Dendritic cell treated with granulocyte-macrophage colony-stimulating factor and Interleukin-4, amounts not matched to agents 40 ng/mL and 50 ng/mL, for 4 days (primary cell): ENCODE measurements at regions not wholly inside any gene's neighbourhood (a gene's known extent, or its start where the extent isn't known, plus 50 kb on each side); places are given as distances from the start of the nearest gene placed in this dataset.
"Not testable (repeated sequence)": the region's sequence is repeated elsewhere in the genome, so short reads cannot be mapped to it uniquely, and the experiment has no call there.

Source experiments
- H3K27ac Mint-ChIP-seq: one replicate; pipeline ENCODE4 v1.8.0; 2022; ENCODE audit warnings: mild to moderate bottlenecking, mixed read lengths
- H3K27me3 Mint-ChIP-seq: one replicate; pipeline ENCODE4 v1.8.0; 2022; ENCODE audit warnings: mild to moderate bottlenecking, mixed read lengths
- H3K36me3 Mint-ChIP-seq: one replicate; pipeline ENCODE4 v1.8.0; 2022; ENCODE audit warnings: low read depth, mixed read lengths
- H3K4me1 Mint-ChIP-seq: one replicate; pipeline ENCODE4 v1.8.0; 2022; ENCODE audit warnings: low read depth, mixed read lengths
- H3K4me3 Mint-ChIP-seq: one replicate; pipeline ENCODE4 v1.8.0; 2022; ENCODE audit warnings: mild to moderate bottlenecking, moderate library complexity, mixed read lengths
- H3K9me3 Mint-ChIP-seq: one replicate; pipeline ENCODE4 v1.8.0; 2022; ENCODE audit warnings: mixed read lengths
- intact Hi-C: fragments of 100-400 bp; cut with micrococcal nuclease; formaldehyde crosslinking; loops from one replicate; pipeline ENCODE4 v1.15.0; 2022

DNA sequence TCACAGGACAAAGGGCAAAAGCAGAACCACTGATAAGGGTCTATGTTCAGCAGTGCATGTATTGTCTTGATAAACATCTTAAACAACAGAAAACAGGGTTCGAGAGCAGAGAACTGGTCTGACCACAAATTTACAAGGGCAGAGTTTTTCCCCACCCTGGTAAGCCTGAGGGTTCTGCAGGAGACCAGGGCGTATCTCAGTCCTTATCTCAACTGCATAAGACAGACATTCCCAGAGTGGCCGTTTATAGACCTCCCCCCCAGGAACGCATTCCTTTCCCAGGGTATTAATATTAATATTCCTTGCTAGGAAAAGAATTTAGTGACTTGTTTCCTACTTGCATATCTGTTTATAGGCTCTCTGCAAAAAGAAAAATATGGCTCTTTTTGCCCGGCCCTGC lies 274.1 kb downstream of the OSTF1 start:
- H3K27me3 Mint-ChIP-seq, H3K4me1 Mint-ChIP-seq, H3K4me3 Mint-ChIP-seq, H3K36me3 Mint-ChIP-seq, intact Hi-C loops, H3K27ac Mint-ChIP-seq: not testable (repeated sequence)
- H3K9me3 Mint-ChIP-seq, result peaks cover 36% of the 10 kb centered on the region

- no peaks in the 10 kb centered on the region for H3K4me1 Mint-ChIP-seq
- no peak overlapping the region for H3K4me3 Mint-ChIP-seq
Observed at GRCh38 chr9:75365196-75365595, 276.9 kb downstream of the OSTF1 start.

GRCh38 chr9:75369989-75370388 lies 281.7 kb downstream of the OSTF1 start:
- intact Hi-C loops, result no loop called here
- Mint-ChIP-seq H3K27me3 (no peaks in the 10 kb centered on the region), H3K36me3 (no peaks in the 10 kb centered on the region), H3K9me3 (no peaks in the 10 kb centered on the region), H3K4me1 (no peaks in the 10 kb centered on the region), H3K4me3 (no peak overlapping the region), H3K27ac (no peak overlapping the region)

More at GRCh38 chr9:75365196-75365595, 276.9 kb downstream of the OSTF1 start:
- H3K9me3 Mint-ChIP-seq, result peaks cover 36% of the 10 kb centered on the region
- no peaks in the 10 kb centered on the region for H3K27me3 Mint-ChIP-seq
- no peak overlapping the region for H3K27ac Mint-ChIP-seq
- H3K36me3 Mint-ChIP-seq, result no peaks in the 10 kb centered on the region
- intact Hi-C loops, result no loop called here

GRCh38 chr9:75372499-75373268 lies 284.4 kb downstream of the OSTF1 start:
- Mint-ChIP-seq H3K36me3 (no peaks in the 10 kb centered on the region), H3K4me3 (no peak overlapping the region), H3K9me3 (peaks cover 9% of the 10 kb centered on the region), H3K27me3 (no peaks in the 10 kb centered on the region), H3K4me1 (no peaks in the 10 kb centered on the region), H3K27ac (no peak overlapping the region)
- intact Hi-C loops, result no loop called here

- intact Hi-C loops, result no loop called here
- Mint-ChIP-seq H3K36me3 (no peaks in the 10 kb centered on the region), H3K9me3 (peaks cover 9% of the 10 kb centered on the region), H3K27ac (no peak overlapping the region), H3K4me3 (no peak overlapping the region), H3K27me3 (no peaks in the 10 kb centered on the region), H3K4me1 (no peaks in the 10 kb centered on the region)
Observed at GRCh38 chr9:75376680-75377254, 288.5 kb downstream of the OSTF1 start.

DNA sequence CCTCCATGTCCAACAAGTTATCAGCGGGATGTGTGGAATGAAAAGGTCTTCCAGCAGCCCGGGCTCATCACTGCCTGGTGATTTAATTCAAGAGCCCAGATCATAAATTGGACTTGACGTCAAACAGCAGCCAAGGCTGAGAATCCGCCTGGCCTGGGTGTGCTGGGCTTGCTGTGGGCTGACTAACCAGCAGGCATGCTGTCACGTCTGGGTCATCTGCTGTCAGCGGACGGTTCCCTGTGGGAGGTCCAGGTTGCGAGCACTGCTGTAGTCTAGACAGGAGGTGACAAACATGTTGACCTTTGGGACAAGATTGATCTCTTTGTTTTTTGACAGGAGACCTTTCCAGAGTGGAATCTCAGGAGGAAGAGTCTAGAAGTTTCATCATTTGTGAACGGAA lies 289.7 kb downstream of the OSTF1 start:
- H3K9me3 Mint-ChIP-seq, result peaks cover 9% of the 10 kb centered on the region
- H3K4me1 Mint-ChIP-seq, result no peaks in the 10 kb centered on the region
- no peaks in the 10 kb centered on the region for H3K36me3 Mint-ChIP-seq
- no peak overlapping the region for H3K27ac Mint-ChIP-seq
- H3K27me3 Mint-ChIP-seq, result no peaks in the 10 kb centered on the region
- no peak overlapping the region for H3K4me3 Mint-ChIP-seq
- intact Hi-C loops, result no loop called here

GRCh38 chr9:75378926-75379325 lies 290.6 kb downstream of the OSTF1 start:
- no peaks in the 10 kb centered on the region for H3K27me3 Mint-ChIP-seq
- no peak overlapping the region for H3K4me3 Mint-ChIP-seq
- intact Hi-C loops, result no loop called here
- H3K9me3 Mint-ChIP-seq, result peaks cover 9% of the 10 kb centered on the region
- H3K27ac Mint-ChIP-seq, result no peak overlapping the region
- H3K36me3 Mint-ChIP-seq, result no peaks in the 10 kb centered on the region
- H3K4me1 Mint-ChIP-seq, result no peaks in the 10 kb centered on the region

GRCh38 chr9:75382126-75382525 lies 293.8 kb downstream of the OSTF1 start:
- Mint-ChIP-seq H3K36me3 (no peaks in the 10 kb centered on the region), H3K27me3 (no peaks in the 10 kb centered on the region), H3K9me3 (peaks cover 31% of the 10 kb centered on the region), H3K27ac (no peak overlapping the region), H3K4me1 (no peaks in the 10 kb centered on the region), H3K4me3 (no peak overlapping the region)
- intact Hi-C loops, result no loop called here

DNA sequence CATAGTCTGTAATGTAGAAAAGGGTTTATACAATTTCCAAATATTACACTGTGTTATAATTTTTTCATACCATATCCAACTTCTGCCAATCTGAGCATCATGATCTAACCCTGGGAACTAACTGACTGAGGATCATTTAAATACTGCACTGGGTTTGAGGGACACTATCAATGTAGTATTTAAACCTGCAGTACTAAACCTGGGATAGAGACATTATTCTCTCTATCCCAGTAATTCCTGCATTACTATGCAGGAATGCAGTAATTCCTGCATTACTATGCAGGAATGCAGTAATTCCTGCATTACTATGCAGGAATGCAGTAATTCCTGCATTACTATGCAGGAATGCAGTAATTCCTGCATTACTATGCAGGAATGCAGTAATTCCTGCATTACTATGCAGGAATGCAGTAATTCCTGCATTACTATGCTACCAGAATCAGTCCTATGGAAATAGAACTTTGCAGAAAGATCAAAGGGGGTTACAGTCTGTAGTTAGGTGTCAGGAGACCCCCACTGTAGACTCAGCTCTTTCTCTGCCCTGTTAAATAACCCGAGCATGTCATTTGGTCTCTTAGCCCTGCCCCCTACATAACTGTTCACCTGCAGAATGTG lies 295.2 kb downstream of the OSTF1 start:
- H3K27ac Mint-ChIP-seq, H3K4me1 Mint-ChIP-seq, H3K4me3 Mint-ChIP-seq, H3K36me3 Mint-ChIP-seq, intact Hi-C loops, H3K27me3 Mint-ChIP-seq: not testable (repeated sequence)
- H3K9me3 Mint-ChIP-seq, result peaks cover 28% of the 10 kb centered on the region

DNA sequence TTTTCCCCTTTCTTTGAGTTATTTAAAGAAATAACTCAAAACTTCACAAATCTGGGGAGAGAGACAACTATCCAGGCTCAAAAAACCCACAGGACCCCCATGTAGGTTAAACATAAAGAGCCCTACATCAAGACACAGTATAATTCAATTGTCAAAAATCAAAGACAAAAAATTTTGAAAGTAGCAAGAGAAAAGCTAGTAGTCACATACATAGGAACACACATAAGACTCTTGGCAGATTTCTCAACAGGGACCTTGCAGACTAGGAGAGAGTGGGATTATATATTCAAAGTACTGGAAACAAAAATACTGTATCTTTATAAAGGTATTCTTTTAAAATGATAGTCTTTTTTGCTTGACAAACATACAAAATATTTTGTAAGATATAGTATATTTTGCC lies 296.9 kb downstream of the OSTF1 start:
- intact Hi-C loops, result no loop called here
- H3K9me3 Mint-ChIP-seq, result peaks cover 28% of the 10 kb centered on the region
- no peaks in the 10 kb centered on the region for H3K4me1 Mint-ChIP-seq
- no peaks in the 10 kb centered on the region for H3K36me3 Mint-ChIP-seq
- no peak overlapping the region for H3K4me3 Mint-ChIP-seq
- H3K27me3 Mint-ChIP-seq, result no peaks in the 10 kb centered on the region
- H3K27ac Mint-ChIP-seq, result no peak overlapping the region

GRCh38 chr9:75389101-75389500 lies 300.8 kb downstream of the OSTF1 start:
- no peaks in the 10 kb centered on the region for H3K36me3 Mint-ChIP-seq
- H3K4me1 Mint-ChIP-seq, result no peaks in the 10 kb centered on the region
- no peak overlapping the region for H3K27ac Mint-ChIP-seq
- H3K27me3 Mint-ChIP-seq, result no peaks in the 10 kb centered on the region
- no peak overlapping the region for H3K4me3 Mint-ChIP-seq
- peaks cover 28% of the 10 kb centered on the region for H3K9me3 Mint-ChIP-seq
- intact Hi-C loops, result loop anchor here (1.0 kb wide), 1 partner anchor 8 kb away; no protein-coding TSS in a partner anchor

DNA sequence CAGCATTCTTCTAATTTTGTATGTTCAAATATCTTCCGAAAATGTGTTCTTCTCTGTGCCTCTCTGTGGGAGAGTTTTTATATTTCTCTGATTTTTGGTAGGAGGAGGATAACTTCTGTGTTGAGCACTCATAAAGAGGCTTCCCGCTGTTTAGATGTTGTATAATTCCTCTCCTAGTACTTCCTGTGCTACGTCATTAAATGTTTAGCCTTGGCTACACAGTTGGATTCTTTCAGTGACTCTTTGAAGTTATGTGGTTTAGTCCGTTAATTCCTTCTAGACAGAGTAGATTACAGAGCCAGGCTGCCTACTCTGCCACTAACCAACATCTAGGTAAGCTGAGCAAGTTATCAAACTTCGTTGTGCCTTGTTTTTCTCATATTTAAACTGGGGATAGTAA lies 302.6 kb downstream of the OSTF1 start:
- Mint-ChIP-seq H3K27me3 (no peaks in the 10 kb centered on the region), H3K9me3 (peaks cover 10% of the 10 kb centered on the region), H3K27ac (no peak overlapping the region), H3K4me3 (no peak overlapping the region), H3K36me3 (no peaks in the 10 kb centered on the region), H3K4me1 (no peaks in the 10 kb centered on the region)
- intact Hi-C loops, result no loop called here

GRCh38 chr9:75391497-75391896 lies 303.2 kb downstream of the OSTF1 start:
- Mint-ChIP-seq H3K4me3 (no peak overlapping the region), H3K4me1 (no peaks in the 10 kb centered on the region)

GRCh38 chr9:75395336-75395735 lies 307.0 kb downstream of the OSTF1 start:
- H3K4me1 Mint-ChIP-seq, result no peaks in the 10 kb centered on the region
- no peak overlapping the region for H3K4me3 Mint-ChIP-seq
- H3K36me3 Mint-ChIP-seq, result no peaks in the 10 kb centered on the region
- H3K9me3 Mint-ChIP-seq, result peaks cover 12% of the 10 kb centered on the region
- intact Hi-C loops, result no loop called here
- H3K27ac Mint-ChIP-seq, result no peak overlapping the region
- no peaks in the 10 kb centered on the region for H3K27me3 Mint-ChIP-seq

More at GRCh38 chr9:75391497-75391896, 303.2 kb downstream of the OSTF1 start:
- Mint-ChIP-seq H3K36me3 (no peaks in the 10 kb centered on the region), H3K27ac (no peak overlapping the region), H3K9me3 (peaks cover 4% of the 10 kb centered on the region), H3K27me3 (no peaks in the 10 kb centered on the region)
- intact Hi-C loops, result no loop called here
